ENCODE measurements at regions not wholly inside any gene's neighbourhood (a gene's known extent, or its start where the extent isn't known, plus 50 kb on each side); places are given as distances from the start of the nearest gene placed in this dataset.
"Not testable (repeated sequence)": the region's sequence is repeated elsewhere in the genome, so short reads cannot be mapped to it uniquely, and the experiment has no call there.

DNA sequence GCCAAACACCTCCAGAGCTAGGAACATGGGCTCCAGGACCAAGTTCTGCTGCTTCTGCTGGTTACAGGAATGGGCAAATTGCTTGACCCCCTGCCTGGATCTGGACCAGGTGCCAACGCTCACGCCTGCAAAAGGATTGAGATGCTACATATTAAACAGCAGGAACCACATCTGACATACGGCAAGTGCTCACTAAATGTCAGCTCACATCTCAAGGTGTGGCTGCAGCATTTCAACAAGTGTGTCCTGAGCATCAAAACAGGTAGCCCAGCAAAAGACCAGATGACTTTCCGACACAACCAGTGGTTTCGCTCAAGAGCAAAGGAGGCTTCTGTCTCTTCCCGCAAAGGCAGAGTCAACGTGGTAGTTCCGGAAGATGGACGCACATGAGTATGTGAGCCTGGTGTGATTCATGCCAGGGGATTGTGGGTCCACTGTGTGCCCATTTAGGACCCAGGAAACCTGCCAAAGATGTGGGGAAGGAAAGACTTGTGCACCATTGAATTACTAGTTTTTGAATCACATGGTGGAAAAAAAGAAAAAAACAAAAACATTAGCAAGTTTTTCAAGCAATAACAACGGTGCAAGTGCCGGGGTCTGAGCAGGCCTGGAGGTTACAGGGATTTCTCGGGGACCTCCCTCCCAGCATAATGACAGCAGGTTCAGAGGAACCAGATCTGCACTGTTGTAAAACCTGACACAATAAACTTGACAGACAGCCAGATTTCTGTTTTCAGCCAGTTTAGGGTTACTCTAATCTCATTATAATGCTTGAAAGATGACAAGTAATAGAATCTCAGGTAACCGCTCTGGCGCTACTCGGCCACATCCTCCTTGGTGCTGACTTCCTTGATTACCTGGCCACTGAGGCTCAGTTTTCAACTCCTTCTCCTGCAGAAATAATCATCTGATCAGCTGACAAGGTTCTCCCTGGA lies 77.9 kb downstream of the SOX1 start:
- intact Hi-C loops (cut with DNase I, micrococcal nuclease), result no loop called here
- ATAC-seq (no peak), DNase-seq (no peak)

DNA sequence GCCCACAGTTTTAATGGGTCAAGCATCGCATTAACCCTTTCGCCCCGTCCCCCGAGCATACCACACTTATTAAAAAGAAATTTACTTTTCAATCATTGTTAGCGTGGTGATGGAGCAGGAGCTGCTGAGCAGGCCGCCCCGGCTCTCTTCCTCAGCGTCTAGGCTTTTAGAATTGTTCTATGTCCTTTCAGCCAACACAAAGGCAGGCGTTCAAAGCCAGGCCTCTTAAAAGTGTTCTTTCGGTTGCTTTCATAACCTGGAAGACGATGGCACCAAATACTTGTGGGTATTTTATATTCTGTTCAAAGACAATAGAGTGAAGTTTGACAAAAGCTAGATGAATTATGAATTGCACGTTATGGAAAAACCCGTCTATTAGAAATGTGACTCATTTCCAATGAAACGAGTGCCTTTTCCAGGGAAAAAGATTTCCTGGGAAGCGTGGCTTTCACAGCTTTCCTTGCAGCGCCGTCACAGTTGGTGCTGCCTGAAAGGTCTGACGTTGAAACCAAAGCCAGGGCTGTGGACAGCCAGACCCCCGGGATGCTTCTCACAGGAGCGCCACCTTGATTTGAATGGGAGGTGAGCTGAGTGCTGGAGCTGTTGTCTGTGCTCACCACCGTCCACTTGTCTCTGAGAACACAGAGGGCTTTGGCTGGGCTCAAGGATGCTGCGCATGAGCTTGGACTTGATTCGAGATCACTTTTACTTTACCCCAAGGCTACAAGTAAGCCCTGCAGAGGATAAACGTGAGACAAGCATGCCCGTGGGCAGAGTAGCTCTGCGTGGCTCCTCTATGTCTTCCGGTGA lies 78.8 kb downstream of the SOX1 start:
- DNase-seq (no peak), ATAC-seq (no peak)
- intact Hi-C loops (cut with DNase I, micrococcal nuclease), result no loop called here

DNA sequence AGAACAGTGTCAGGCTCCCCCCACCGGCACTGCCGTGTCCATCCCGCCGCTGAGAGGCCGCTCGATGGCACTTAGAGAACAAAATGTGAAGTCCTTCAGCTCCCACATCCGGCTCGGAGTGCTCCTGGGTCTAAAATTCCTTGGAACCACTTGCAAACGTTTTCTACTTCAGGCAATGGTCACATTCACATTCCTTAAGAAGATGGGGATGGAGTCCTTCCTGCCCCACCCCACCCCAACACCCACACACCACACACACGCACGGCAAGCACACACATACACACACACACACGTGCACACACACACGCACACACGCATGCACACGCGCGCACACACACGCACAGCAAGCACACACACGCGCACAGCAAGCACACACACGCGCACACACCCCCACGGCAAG lies 83.4 kb downstream of the SOX1 start:
- intact Hi-C loops (cut with DNase I, micrococcal nuclease), result no loop called here
- no peak for ATAC-seq
- DNase-seq, result no peak

DNA sequence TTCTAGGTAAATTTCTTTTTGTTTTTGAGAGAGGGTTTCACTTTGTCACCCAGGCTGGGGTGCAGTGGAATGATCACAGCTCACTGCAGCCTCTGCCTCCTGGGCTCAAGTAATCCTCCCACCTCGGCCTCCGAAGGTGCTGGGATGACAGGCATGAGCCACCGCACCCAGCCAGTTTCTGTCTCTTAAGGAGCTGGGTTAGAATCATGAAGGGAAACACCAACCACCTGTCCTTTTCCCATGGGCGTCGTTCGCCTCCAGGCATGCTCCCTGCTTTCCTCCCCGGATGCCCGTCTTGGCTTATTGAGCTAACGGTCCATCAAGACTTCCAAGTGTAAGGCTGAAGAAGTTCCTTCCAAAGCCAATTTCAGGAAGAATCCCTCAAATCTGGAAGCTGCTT lies 85.9 kb downstream of the SOX1 start:
- DNase-seq (no peak), ATAC-seq (no peak)
- intact Hi-C loops (cut with DNase I, micrococcal nuclease), result no loop called here

DNA sequence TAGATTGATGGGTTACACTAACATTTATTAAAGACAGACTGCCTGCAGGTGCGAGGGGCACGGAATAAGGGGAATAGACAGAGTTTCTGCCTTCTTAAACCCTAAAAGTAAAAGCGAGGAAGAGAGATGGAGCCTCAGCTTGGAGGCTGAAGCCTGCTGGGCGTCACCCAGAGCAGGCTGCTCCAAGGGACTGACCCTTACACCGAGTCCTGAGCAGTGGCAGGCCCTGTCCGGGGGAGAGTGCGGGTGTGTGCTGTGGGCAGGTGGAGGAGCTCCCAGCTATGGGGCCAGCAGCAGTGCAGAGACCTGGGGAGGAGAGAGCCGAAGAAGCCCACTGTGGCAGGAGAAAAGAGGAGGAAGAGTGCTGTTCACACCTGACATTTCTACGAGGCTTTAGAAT lies 86.4 kb downstream of the SOX1 start:
- ATAC-seq (no peak), DNase-seq (no peak)
- intact Hi-C loops (cut with DNase I, micrococcal nuclease), result no loop called here

DNA sequence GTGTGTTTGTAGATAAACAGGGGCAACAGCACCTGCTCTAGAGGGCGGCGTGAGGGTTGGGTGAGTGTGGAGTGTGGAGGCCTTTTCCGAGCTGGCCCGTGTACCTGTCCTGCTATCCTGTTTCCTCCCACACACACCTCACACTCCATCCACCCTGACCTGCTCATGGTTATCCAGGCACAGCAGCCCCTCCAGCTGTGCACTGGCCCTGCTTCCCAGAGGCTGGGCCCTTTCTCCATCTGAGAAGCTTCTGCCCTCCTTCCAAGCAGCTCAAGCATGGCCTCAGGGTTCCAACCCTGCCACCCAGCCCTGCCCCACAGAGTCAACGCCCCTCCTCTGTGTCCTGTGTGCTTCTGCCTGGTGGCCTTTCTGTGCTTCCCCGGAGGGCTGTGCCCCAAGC lies 86.9 kb downstream of the SOX1 start:
- ATAC-seq (no peak), DNase-seq (no peak)
- intact Hi-C loops (cut with DNase I, micrococcal nuclease), result no loop called here

DNA sequence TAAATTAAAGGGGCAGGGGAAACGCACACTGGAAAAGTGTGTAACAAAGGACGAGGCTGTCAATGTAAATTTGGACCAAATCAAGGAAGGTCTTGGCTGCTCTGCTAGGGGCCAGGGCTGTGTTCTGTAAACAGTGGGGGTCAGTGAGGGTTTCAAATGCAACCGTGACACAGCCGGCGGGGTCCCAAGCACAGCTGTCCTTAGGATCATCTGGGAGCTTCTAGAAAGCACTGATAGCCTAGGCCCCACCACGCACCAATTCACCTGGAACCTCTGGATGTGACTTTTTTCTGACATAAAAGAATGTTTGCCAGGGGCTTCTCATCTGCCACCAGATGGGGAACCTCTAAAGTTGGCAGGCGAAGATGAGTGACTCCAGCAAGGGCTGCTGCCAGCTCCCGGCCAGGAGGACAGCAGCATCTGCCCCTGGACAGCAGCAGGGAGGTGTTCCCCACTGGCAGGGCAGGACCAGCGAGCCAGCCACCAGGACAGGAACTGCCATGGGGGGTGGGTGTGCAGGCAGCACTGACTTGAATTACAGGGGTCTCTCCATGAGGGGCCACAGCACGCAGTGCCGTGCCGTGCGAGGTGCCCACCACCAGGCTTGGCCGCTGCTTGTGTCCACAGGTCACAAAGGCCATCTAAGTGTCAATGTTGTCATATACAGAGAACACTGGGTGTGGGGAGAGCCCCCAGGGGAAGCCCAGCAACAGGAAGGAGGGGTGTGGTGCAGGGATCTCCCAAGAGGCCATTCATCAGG lies 87.5 kb downstream of the SOX1 start:
- intact Hi-C loops (cut with DNase I, micrococcal nuclease), result no loop called here
- no peak for DNase-seq
- no peak for ATAC-seq

DNA sequence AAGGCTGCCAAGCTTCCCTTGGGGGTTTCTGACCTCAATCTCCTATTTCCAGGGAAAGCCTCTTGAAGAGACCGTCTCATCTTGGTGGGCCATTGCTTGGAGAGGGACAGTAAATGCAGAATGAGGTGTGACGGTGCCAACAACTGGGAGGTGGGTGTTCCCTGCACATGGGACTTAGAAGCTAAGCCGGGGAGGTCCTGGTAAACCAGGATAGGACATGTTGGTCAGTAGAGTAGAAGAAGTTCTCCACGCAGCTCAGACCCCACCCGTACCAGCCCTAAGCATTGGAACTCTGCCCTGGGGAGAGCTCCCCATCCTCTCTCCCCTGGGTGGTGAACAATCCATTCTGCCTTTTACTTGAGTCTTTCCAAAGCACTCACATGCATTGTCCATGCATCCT lies 92.0 kb downstream of the SOX1 start:
- DNase-seq, result no peak
- intact Hi-C loops (cut with DNase I, micrococcal nuclease), result no loop called here
- ATAC-seq, result peak; percentile 39

DNA sequence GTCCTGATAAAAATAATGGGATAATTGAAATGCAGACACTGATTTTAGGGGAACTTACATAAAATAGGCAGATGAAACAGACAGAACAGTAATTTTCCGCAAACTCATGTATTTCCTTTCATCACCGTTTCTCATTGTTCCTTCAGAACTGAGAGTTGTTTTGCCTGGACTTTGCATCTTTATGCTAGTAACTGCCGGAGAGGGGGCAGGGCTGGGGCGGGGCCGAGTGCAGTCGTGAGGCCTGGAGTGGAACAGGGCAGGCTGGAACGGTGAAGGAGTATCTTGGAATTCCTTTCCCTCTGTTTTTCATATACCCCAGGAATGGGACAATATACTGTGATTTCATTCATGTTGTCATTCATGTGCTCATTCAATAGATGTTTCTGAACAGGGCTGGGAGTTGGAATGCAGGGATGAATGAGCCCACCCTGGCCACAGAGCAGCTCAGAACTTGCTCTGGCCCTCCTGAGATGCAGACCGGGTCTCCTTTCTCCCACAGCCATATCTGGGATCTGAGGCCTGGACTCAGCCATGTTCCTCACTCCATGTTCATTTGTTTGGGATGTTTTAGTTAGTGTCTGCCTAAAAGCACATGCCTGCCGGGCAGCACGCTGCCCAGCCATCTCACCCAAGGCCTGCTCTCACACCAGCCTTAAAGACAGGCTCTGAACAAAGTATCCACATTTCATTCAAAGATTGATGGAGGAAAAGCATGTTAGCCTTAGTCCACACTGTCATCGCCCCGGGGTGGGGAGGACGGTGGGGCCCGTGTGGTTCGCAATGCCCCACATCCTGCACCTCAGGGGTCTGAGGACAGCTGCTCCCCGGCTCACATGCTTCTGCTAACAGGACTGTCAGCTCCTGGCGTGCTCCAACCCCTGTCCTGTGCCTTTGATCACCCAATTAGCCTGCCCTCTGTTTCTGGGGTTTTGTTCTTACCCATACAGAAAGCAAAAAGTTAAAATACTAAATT lies 92.9 kb downstream of the SOX1 start:
- DNase-seq (peak; percentile 84 to 88), ATAC-seq (peak; percentile 100)
- intact Hi-C loops (cut with DNase I, micrococcal nuclease), result no loop called here

DNA sequence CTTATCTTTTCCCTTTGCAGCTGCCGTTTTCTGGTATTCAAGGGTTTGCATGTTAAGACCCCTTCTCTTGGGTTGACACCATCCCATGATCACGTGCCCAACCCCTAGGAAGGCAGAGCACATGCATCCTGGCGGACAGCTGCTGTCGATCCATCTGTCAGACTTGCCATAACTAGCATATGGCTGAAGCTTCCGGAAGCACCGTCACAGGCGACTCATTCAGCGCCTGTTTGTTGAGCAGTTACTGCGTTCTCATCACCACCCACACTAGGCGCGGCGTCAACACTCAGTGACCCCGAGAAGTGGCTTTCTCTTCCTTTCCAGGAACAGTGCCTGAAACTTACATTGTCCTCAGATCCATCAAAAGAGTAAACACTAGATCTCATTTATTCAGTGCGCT lies 93.6 kb downstream of the SOX1 start:
- ATAC-seq (no peak), DNase-seq (peak in 1 of 2 donors; percentile 12)
- intact Hi-C loops (cut with DNase I, micrococcal nuclease), result no loop called here

DNA sequence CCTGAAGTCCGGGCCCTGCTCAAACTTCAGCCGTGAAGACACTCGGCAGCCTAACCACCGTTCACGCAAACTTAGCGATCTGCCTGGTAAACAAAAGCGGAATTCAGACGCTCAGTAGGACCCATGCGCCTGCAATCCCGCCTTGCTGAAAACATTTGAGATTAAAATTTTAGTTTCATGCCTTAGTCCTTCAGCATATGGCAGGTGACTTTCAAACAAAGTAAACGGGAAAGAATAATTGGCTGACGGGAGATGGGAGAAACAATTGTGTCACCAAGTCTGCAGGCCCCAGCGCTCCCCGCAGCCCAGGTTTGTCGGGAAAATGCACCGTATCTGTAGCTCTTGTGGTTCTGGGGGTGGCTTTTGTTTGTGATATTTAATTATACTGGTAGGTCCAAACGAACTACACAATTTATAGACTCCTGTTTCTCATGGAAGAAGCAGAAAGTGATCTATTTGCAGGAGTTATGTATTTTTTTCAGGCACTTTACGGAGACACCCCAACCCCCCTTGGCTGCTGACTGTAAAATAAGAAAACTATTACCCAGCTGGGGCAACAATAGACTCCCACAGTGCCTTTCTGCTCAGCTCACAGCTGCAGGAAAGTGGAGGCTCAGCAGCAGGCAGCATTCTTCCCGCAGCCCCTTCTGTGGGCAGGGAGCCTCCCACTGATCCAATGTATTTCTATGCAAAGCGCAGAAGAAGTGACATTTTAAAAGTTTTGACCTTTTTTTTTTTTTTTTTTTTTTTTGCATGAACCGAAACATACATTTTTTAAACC lies 94.8 kb downstream of the SOX1 start:
- intact Hi-C loops (cut with DNase I, micrococcal nuclease), result no loop called here
- ATAC-seq (no peak), DNase-seq (no peak)

DNA sequence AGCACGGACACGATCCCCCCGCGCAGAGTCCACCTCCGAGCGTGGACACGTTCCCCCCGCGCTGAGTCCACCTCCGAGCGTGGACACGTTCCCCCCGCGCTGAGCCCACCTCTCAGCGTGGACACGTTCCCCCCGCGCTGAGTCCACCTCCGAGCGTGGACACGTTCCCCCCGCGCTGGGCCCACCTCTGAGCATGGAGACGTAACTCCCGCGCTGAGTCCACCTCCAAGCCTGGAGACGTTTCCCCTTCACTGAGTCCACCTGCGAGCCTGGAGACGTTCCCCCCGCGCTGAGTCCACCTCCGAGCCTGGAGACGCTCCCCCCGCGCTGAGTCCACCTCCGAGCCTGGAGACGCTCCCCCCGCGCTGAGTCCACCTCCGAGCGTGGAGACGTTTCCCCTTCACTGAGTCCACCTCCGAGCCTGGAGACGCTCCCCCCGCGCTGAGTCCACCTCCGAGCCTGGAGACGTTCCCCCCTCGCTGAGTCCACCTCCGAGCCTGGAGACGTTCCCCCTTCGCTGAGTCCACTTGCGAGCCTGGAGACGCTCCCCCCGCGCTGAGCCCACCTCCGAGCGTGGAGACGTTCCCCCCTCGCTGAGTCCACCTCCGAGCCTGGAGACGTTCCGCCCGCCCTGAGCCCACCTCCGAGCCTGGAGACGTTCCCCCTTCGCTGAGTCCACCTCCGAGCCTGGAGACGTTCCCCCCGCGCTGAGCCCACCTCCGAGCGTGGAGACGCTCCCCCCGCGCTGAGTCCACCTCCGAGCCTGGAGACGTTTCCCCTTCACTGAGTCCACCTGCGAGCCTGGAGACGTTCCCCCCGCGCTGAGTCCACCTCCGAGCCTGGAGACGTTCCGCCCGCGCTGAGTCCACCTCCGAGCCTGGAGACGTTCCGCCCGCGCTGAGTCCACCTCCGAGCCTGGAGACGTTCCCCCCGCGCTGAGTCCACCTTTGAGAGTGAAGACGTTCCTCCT lies 97.0 kb downstream of the SOX1 start:
- ATAC-seq, result not testable (repeated sequence)

DNA sequence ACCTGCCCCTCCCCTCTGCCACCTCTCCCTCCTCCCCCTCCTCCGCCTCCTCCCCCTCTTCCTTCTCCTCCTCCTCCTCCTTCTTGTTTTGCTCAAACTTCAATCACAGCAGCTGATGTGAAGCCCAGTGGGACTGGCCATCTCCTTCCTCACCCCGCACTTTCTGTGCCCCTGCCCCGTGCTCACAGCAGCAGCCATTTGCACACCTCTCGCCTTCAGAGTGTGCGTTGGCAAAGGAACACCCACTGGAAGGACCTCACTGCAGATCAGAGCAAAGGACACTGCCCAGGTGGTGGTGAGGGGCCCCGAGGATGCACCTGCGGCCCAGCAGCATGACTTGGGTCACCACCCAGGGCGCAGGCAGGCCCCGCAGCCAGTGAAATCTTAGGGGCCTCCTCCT lies 98.8 kb downstream of the SOX1 start:
- ATAC-seq, result no peak
- intact Hi-C loops (cut with DNase I, micrococcal nuclease), result no loop called here
- DNase-seq, result no peak

More for the DNA sequence above, 97.0 kb downstream of the SOX1 start:
- DNase-seq; intact Hi-C loops (cut with DNase I, micrococcal nuclease): not testable (repeated sequence)

DNA sequence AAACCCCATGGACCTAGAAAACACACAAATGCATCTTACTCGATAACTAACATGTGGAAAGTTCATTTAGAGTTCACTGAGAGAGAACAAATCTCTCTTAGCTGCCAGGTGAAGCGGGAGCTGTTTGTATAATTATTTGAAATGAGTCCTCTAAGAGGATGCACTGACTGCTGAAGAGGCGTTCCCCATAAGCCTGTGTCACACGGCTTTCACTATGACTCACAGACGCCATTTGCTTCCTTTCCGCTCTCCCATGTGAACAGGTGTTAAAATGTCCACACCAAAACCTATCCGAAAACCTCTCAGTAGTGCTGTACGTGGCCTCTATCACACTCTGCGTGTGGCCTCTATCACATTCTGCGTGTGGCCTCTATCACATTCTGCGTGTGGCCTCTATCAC lies 101.8 kb downstream of the SOX1 start:
- intact Hi-C loops (cut with DNase I, micrococcal nuclease), result no loop called here
- ATAC-seq (no peak), DNase-seq (no peak)

DNA sequence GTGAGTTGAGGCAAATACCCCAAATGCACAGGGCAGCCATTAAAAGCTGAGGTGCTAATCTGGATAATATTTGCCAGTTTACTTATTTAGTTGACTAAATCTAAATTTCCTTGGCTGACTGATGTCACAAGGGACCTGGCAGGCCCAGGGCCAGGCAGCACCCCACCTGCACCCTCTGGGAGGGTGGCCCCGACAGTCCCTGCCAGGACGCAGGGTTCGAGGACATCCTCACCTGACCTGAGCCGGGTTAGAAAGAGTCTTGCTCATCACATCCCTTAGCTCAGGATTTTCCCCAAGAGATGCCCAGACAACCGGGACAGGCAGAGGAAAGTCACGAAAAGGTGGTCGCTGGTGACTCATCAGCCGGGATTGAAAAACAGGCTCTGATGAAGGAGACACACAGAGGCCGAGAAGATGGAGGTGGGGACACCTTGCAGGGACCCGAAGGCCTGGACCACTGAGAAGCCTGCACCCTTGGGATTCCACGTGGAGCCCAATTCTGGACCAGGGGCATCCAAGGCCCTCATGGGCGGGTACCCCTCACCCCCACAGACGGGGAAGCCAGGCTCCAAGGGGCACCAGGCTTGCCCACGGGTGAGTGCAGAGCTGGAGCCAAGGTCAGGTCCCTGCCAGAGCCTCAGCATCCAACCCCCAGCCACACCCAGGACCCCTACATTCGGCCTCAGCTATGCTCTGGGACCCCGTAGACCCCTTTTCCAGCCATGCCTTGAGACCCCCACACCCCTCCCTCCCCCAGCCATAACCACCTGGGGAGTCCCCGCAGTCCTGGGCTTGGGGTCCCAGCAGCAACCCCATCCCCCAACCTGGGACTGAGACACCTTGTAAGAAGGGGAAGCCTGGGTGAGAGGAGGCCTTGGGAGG lies 103.2 kb downstream of the SOX1 start:
- ATAC-seq (no peak), DNase-seq (no peak)
- intact Hi-C loops (cut with DNase I, micrococcal nuclease), result no loop called here

Data from left colon (tissue), 2 donors.